A549 (cell line): ENCODE measurements at regions not wholly inside any gene's neighbourhood (a gene's known extent, or its start where the extent isn't known, plus 50 kb on each side); places are given as distances from the start of the nearest gene placed in this dataset.

ENCODE experiments used
- ATAC-seq, 2 experiments: fragments of 200-7000 bp in 1 of 2; fragments of >200 bp in 1 of 2; cut with Nextera tagmentation in 1 of 2; cut with Tn5 transposase in 1 of 2; 3 replicates each; pipeline versions ENCODE4 v1.8.0 to v1.9.1; 2018 to 2020; ENCODE audit warnings: mild to moderate bottlenecking in 1 of 2, moderate library complexity in 1 of 2
- CTCF ChIA-PET: fragments of 300-600 bp; sonication (Branson Sonifier 250); formaldehyde crosslinking; extraction: SDS; loops from one replicate; lab custom pipeline; 2021; ENCODE audit warnings: antibody characterized with exemption, inconsistent platforms; lab: Yijun Ruan, JAX
- POLR2A ChIA-PET: fragments of 350-600 bp; formaldehyde crosslinking; extraction: SDS; loops from one replicate; lab custom pipeline; 2021; ENCODE audit warnings: antibody characterized with exemption, inconsistent platforms; lab: Yijun Ruan, JAX
- DNase-seq, 2 experiments: peaks; one replicate each; pipeline versions ENCODE4 v3.0.0 to v3.0.0-alpha.2; 2011 to 2016; ENCODE audit warnings: low read depth in 1 of 2, low spot score in 1 of 2
- FAIRE-seq: peaks from 2 replicates; lab custom pipeline; 2011; peaks lifted over from hg19 to GRCh38; lab: Jason Lieb, UNC
- H3K27ac ChIP-seq, 2 experiments: fragments of >200 bp; sonication (Bioruptor Twin); formaldehyde crosslinking; 3 replicates each; pipeline ENCODE4 v1.5.1; 2016 to 2017
- H3K4me1 ChIP-seq: fragments of >200 bp; sonication (Bioruptor Twin); formaldehyde crosslinking; 3 replicates; pipeline ENCODE4 v1.6.1; 2016
- H3K4me2 ChIP-seq: fragments of >200 bp; sonication (Bioruptor Twin); formaldehyde crosslinking; 3 replicates; pipeline ENCODE4 v1.6.1; 2016
- H3K4me3 ChIP-seq: fragments of >200 bp; sonication (Bioruptor Twin); formaldehyde crosslinking; 3 replicates; pipeline ENCODE4 v1.5.1; 2016
- H3K9me3 ChIP-seq: fragments of >200 bp; sonication (Bioruptor Twin); formaldehyde crosslinking; 3 replicates; pipeline ENCODE4 v1.6.1; 2016
- CBX2 ChIP-seq: fragments of 200-600 bp; sonication (generic); IDR thresholded peaks from 2 replicates; pipeline ENCODE4 v1.6.1; 2016; ENCODE audit warnings: low read depth, mild to moderate bottlenecking, borderline replicate concordance
- CEBPB ChIP-seq, 2 experiments: fragments of >200 bp in 1 of 2; sonication (Bioruptor Twin) in 1 of 2; formaldehyde crosslinking in 1 of 2; IDR thresholded peaks; 2 replicates each; pipeline ENCODE4 v1.6.1; 2012 to 2016
- FOSB ChIP-seq: fragments of 250-450 bp; sonication (Bioruptor Pico); IDR thresholded peaks from 2 replicates; pipeline ENCODE4 v1.5.0; 2020; ENCODE audit warnings: mild to moderate bottlenecking, moderate library complexity
- GATA3 ChIP-seq: IDR thresholded peaks from 2 replicates; pipeline ENCODE4 v1.6.1; 2012; ENCODE audit warnings: borderline replicate concordance
- HDAC2 ChIP-seq: fragments of 200-600 bp; sonication (generic); IDR thresholded peaks from 2 replicates; pipeline ENCODE4 v1.6.1; 2016
- HEYL ChIP-seq: fragments of 250-450 bp; sonication (Bioruptor Pico); IDR thresholded peaks from 2 replicates; pipeline ENCODE4 v1.8.0; 2021; ENCODE audit warnings: mild to moderate bottlenecking, moderate library complexity
- JUN ChIP-seq, 2 experiments: fragments of >200 bp; sonication (Bioruptor Twin); formaldehyde crosslinking; IDR thresholded peaks; 2 replicates in 1 of 2; 3 replicates in 1 of 2; pipeline ENCODE4 v1.6.1; 2016 to 2017
- JUNB ChIP-seq: fragments of >200 bp; sonication (Bioruptor Twin); formaldehyde crosslinking; IDR thresholded peaks from 2 replicates; pipeline ENCODE4 v1.6.1; 2016
- MAFK ChIP-seq: fragments of 450-650 bp; IDR thresholded peaks from 2 replicates; pipeline ENCODE4 v1.6.1; 2014; ENCODE audit not compliant: partially characterized antibody
- MYC ChIP-seq: IDR thresholded peaks from 2 replicates; pipeline ENCODE4 v1.6.1; 2012; ENCODE audit warnings: mild to moderate bottlenecking, inconsistent platforms, low read length, improper control_type of control experiment, borderline replicate concordance
- NPAS2 ChIP-seq: fragments of 250-450 bp; sonication (Bioruptor Pico); IDR thresholded peaks from 2 replicates; pipeline ENCODE4 v1.8.0; 2022; ENCODE audit warnings: mild to moderate bottlenecking, moderate library complexity, borderline replicate concordance
- NR3C1 ChIP-seq: fragments of >200 bp; sonication (Bioruptor Twin); formaldehyde crosslinking; IDR thresholded peaks from 3 replicates; pipeline ENCODE4 v1.6.1; 2017
- PHF8 ChIP-seq: fragments of 200-600 bp; sonication (generic); IDR thresholded peaks from 2 replicates; pipeline ENCODE4 v1.6.1; 2016; ENCODE audit warnings: low read depth, mild to moderate bottlenecking, antibody characterized with exemption, moderate library complexity, borderline replicate concordance
- POLR2AphosphoS2 ChIP-seq: conservative IDR thresholded peaks from 2 replicates; pipeline ENCODE4 v1.6.1; 2012; ENCODE audit warnings: low read length, improper control_type of control experiment, inconsistent platforms
- SREBF2 ChIP-seq: fragments of 450-650 bp; IDR thresholded peaks from 2 replicates; pipeline ENCODE4 v1.6.1; 2014; ENCODE audit warnings: mild to moderate bottlenecking, moderate library complexity
- WGBS: methylation state at CpG from one replicate; pipeline ENCODE4 v1.1.6; 2017; ENCODE audit errors: missing lambda C conversion rate; 5-methylcytosine and 5-hydroxymethylcytosine counted together
- TF ChIP-seq, protein P1 (sequence below): fragments of 250-450 bp; sonication (Bioruptor Pico); IDR thresholded peaks from 2 replicates; pipeline ENCODE4 v1.5.0; 2021; ENCODE audit warnings: mild to moderate bottlenecking, moderate library complexity, borderline replicate concordance
- TF ChIP-seq, protein P2 (sequence below): IDR thresholded peaks from 2 replicates; pipeline ENCODE4 v1.6.1; 2012

DNA sequence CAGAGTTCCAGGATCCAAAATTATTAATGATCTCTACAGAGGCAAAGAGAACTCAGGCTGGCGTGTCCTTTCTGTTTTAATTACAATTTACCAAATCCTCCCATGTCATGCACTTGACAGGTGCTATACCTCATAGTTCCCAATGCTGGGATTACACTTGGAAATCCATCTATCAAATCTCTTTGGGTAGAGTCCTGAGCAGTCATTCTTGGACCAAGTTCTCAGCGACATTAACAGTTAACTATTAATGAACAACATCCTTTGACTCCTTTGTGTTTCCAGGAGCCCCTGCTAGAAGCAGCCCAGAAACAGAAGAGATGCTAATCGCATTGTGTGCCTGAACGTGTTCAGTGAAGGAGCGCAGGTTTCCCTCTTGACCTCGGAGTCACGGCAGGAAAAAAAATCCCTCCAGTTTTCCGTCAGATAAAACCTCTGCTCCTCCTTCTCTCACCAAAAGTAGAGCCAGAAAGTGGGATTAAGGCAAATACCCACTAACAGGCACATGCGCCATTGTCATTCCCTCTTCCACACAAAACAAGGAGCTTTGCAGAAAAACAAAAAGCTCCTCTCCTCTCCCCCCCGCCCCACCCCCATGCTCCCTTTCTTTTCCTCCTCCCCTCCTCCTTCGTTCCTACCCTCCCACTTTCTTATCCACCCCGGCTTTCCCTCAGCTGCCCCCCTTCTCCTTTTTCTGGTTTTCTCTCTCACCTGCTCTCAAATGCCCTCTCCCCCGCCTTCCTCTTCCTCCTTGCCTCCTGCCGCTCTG is 224.7 kb downstream of the ZIC5 start:
- POLR2A ChIA-PET = no interaction called here
- ATAC-seq (no peak), DNase-seq (no peak)
- no peak overlapping the region for H3K27ac ChIP-seq
- no peaks in the 10 kb centered on the region for H3K4me1 ChIP-seq
- 85% methylated on average over 13 of the region's 14 CpGs for WGBS
- no peak for TF ChIP-seq HEYL (CRISPR knock-in tag)
- TF ChIP-seq MYC = no peak
- TF ChIP-seq SREBF2 = no peak
- no peak for TF ChIP-seq NPAS2 (CRISPR knock-in tag)
- no peak for TF ChIP-seq PHF8
- TF ChIP-seq MAFK = no peak
- no peak for TF ChIP-seq CBX2
- TF ChIP-seq, all 56 proteins: peak for 0
- Histone ChIP-seq H3K9me3 (no peaks in the 10 kb centered on the region), H3K4me2 (no peak overlapping the region), H3K4me3 (no peak overlapping the region)
- CTCF ChIA-PET = interaction anchor here (1.0 kb wide), 1 partner anchor 9 kb away, joined by 3 read pairs; no protein-coding TSS in a partner anchor
- no peak for FAIRE-seq

DNA sequence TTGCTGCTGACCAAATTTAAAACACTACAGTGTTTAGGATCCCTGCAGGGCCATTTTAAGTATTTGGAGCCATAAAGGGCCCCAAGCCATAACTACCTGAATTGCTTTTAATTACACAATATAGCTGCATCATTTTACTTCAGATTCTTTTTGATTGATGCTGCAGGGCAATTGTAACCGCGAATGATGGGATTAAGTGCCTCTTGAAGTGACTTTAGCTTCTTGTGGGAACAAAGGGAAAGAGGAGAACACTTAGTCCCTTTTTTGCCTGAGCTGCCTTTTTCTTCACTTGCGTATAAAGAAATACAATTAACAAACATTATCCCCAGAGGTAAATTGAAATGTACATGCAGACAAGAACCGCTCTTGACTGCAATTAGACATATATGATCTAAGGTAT is 228.5 kb downstream of the ZIC5 start:
- Histone ChIP-seq H3K4me1 (no peaks in the 10 kb centered on the region), H3K4me2 (no peak overlapping the region), H3K4me3 (no peak overlapping the region), H3K27ac (no peak overlapping the region), H3K9me3 (no peaks in the 10 kb centered on the region)
- FAIRE-seq (no peak), DNase-seq (no peak), ATAC-seq (no peak)
- 93% methylated on average over 4 of the region's 4 CpGs for WGBS
- ChIA-PET CTCF (no interaction called here), POLR2A (no interaction called here)
- TF ChIP-seq POLR2AphosphoS2 (no peak), JUNB (no peak), JUN (IDR thresholded peaks at IDR 0.05) (no peak)

DNA sequence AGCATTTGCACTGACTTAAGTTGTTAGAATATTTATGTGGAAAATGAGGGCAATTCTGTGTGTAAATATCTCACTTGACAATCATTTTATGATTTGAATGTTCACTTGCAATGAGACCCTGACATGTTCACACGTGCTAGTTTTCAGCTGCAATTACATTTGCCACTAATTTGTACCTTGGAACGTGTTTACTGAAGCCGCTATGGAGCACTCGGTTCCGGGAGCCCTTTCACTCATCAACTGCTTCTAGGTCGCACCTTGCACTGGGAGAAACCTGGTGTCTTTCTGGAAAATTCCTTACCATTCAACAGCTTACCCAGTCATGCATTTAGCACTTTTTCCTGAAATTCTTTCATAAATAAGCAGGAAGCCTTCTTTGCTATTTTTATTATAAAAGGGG is 229.6 kb downstream of the ZIC5 start:
- ChIA-PET POLR2A (no interaction called here), CTCF (interaction anchor here (0.6 kb wide), 1 partner anchor 1143 kb away, joined by 3 read pairs; no protein-coding TSS in a partner anchor)
- Histone ChIP-seq H3K27ac (no peak overlapping the region), H3K4me2 (no peak overlapping the region), H3K4me3 (no peak overlapping the region), H3K4me1 (no peaks in the 10 kb centered on the region), H3K9me3 (no peaks in the 10 kb centered on the region)
- no peak for ATAC-seq
- FAIRE-seq = no peak
- 50% methylated on average over 6 of the region's 6 CpGs for whole genome bisulfite sequencing
- DNase-seq = no peak
- no peak for TF ChIP-seq NR3C1
- TF ChIP-seq, protein P1, sequence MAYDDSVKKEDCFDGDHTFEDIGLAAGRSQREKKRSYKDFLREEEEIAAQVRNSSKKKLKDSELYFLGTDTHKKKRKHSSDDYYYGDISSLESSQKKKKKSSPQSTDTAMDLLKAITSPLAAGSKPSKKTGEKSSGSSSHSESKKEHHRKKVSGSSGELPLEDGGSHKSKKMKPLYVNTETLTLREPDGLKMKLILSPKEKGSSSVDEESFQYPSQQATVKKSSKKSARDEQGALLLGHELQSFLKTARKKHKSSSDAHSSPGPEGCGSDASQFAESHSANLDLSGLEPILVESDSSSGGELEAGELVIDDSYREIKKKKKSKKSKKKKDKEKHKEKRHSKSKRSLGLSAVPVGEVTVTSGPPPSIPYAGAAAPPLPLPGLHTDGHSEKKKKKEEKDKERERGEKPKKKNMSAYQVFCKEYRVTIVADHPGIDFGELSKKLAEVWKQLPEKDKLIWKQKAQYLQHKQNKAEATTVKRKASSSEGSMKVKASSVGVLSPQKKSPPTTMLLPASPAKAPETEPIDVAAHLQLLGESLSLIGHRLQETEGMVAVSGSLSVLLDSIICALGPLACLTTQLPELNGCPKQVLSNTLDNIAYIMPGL (CRISPR knock-in tag) = no peak
- no peak for TF ChIP-seq GATA3
- no peak for TF ChIP-seq FOSB (CRISPR knock-in tag)
- TF ChIP-seq, protein P2, sequence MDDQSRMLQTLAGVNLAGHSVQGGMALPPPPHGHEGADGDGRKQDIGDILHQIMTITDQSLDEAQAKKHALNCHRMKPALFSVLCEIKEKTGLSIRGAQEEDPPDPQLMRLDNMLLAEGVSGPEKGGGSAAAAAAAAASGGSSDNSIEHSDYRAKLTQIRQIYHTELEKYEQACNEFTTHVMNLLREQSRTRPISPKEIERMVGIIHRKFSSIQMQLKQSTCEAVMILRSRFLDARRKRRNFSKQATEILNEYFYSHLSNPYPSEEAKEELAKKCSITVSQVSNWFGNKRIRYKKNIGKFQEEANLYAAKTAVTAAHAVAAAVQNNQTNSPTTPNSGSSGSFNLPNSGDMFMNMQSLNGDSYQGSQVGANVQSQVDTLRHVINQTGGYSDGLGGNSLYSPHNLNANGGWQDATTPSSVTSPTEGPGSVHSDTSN = no peak
- TF ChIP-seq CEBPB (IDR thresholded peaks at IDR 0.05) = no peak
- no peak for TF ChIP-seq HDAC2
